GM21526 (cell line): ENCODE measurements at regions not wholly inside any gene's neighbourhood (a gene's known extent, or its start where the extent isn't known, plus 50 kb on each side); places are given as distances from the start of the nearest gene placed in this dataset.
"Not testable (repeated sequence)": the region's sequence is repeated elsewhere in the genome, so short reads cannot be mapped to it uniquely, and the experiment has no call there.

ENCODE experiments used
- ATAC-seq: cut with Tn5 transposase; IDR thresholded peaks from one replicate; pipeline ENCODE4 v1.9.1; 2021; ENCODE audit warnings: moderate library complexity; ENCODE audit not compliant: unreplicated experiment, low FRiP score

DNA sequence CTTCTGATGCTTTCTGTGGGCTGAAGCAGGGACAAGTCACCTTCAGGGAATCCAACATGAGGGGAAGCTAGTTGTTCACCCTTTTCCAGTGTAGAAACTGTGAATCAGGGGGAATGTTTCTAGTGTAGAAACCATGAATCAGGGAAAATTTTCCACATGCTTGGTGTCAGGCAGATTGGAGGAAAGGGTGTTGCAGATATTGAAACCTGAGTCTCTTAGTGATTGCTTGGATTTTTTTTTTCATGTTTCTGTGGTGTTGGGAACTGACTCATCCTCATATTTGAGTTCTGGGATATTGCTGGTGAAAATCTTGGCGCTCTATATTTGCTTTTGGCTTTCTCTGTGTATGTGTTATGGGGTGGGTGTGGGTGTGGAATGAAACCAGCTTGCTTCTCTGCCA lies 144.5 kb upstream of the FBXO33 start:
- no peak for ATAC-seq

- no peak for ATAC-seq
These were observed 144.0 kb upstream of the FBXO33 start for GRCh38 chr14:39576258-39576657.

GRCh38 chr14:39568809-39569538 lies 136.7 kb upstream of the FBXO33 start:
- no peak for ATAC-seq

DNA sequence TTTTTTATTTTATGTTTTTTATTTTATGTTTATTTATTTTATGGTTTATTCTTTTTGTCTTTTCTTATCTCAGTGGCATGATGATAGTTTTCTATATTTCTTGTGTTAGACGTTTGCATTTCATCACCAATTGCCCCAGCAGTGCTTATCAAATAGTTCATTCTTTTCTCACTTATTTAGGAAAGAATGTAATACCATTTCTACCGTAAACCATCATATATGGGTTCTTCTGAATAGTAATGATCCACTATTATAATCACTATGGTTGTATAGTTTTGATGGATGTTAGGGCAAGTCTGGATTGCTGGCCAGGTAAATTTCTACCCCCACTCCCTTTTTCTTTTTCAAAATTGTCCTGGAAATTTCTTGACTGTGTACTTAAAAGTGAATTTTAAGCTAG lies 134.6 kb upstream of the FBXO33 start:
- no peak for ATAC-seq

GRCh38 chr14:39563361-39563760 lies 131.1 kb upstream of the FBXO33 start:
- ATAC-seq: no peak

- no peak for ATAC-seq
These were observed 129.9 kb upstream of the FBXO33 start for GRCh38 chr14:39562175-39562574.

GRCh38 chr14:39558525-39558924 lies 126.3 kb upstream of the FBXO33 start:
- ATAC-seq: no peak

GRCh38 chr14:39555749-39556148 lies 123.5 kb upstream of the FBXO33 start:
- ATAC-seq: no peak

DNA sequence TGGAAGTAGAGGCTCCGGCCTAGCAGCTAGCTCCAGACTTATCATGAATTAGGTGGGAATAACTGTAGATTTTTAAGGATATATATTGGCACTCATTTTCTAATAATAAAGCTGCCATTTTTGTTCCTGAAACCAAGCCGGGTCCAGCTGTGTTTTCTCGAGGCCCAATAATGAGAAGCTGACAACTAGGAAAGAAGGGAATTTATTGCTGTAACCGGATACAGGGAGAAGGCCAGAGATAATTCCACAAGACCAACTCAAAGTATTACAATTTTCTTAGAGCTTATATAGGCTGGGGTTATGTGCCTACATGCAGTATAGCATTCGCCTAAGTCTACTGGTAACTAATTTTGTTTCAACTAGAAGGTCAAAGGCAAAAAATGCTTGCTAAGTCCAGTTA lies 122.3 kb upstream of the FBXO33 start:
- no peak for ATAC-seq

- ATAC-seq: no peak
These were observed 116.1 kb upstream of the FBXO33 start for GRCh38 chr14:39548358-39548757.

- no peak for ATAC-seq
These were observed 115.6 kb upstream of the FBXO33 start for GRCh38 chr14:39547845-39548244.

GRCh38 chr14:39505812-39506211 lies 73.6 kb upstream of the FBXO33 start:
- no peak for ATAC-seq

GRCh38 chr14:39500253-39500652 lies 68.0 kb upstream of the FBXO33 start:
- no peak for ATAC-seq

DNA sequence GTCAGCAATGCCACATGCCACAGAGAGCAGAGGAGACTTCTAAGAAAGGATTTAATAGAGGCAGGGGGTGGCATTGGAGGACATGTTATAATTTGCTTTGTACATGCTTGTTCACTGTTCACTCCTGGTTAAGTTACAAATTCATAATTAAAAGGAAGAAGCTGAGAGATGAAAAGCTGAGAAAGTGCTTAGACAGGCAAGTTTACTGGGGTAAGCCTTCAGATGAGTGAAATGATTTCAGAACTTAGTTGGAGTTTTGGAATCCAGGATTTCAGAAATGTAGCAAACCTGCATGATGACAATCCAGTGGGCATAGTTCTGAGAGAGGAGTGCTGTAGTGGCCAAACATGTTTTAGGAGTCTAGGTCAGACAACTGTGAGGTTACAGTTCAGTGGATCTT lies 67.3 kb upstream of the FBXO33 start:
- no peak for ATAC-seq

DNA sequence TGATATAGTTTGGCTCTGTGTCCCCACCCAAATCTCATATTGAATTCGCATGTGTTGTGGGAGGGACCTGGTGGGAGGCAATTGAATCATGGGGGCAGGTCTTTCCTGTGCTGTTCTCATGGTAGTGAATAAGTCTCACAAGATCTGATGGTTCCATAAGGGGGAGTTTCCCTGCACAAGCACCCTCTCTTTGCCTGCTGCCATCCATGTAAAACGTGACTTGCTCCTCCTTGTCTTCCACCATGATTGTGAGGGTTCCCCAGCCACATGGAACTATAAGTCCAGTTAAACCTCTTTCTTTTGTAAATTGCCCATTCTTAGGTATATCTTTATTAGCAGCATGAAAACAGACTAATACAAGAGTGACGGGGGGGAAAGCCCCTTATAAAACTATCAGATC lies 65.4 kb upstream of the FBXO33 start:
- not testable (repeated sequence) for ATAC-seq

- ATAC-seq: no peak
These were observed 60.0 kb upstream of the FBXO33 start for GRCh38 chr14:39492267-39492666.

DNA sequence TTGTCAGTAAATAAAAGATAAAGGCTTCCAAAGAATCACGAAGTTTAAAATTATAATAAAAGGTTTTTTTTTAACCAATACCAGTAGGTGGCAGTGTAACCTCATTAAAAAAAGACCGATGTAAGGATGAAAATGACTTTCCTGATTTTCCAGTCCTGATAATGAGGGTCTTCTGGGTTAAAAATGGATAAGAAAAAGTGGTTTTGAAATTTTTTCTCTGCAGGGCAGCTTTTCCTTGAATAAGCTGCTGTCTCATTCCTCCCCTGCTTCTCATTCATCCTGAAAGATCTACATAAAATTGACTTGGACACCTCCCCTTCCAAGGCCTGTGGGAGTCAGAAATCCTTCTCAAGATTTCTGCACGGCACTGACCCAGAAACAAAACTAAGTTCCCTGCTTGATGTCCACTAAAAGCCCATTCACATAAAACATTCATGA lies 58.9 kb upstream of the FBXO33 start:
- no peak for ATAC-seq

- ATAC-seq: no peak
These were observed 56.4 kb upstream of the FBXO33 start for GRCh38 chr14:39488600-39488999.

- ATAC-seq: no peak
These were observed 51.4 kb upstream of the FBXO33 start for GRCh38 chr14:39483682-39484081.
